RWPE1 (cell line): ENCODE measurements at regions not wholly inside any gene's neighbourhood (a gene's known extent, or its start where the extent isn't known, plus 50 kb on each side); places are given as distances from the start of the nearest gene placed in this dataset.

Experiments
- CTCF ChIA-PET: fragments of 350-600 bp; sonication (Branson Sonifier 250); formaldehyde crosslinking; extraction: SDS; loops from one replicate; lab custom pipeline; 2021; lab: Yijun Ruan, JAX
- POLR2A ChIA-PET: fragments of 400-600 bp; formaldehyde crosslinking; extraction: SDS; loops from one replicate; lab custom pipeline; 2020; ENCODE audit warnings: antibody characterized with exemption; ENCODE audit not compliant: low non-redundant PET; lab: Yijun Ruan, JAX
- DNase-seq: peaks from one replicate; pipeline ENCODE4 v3.0.0; 2012; ENCODE audit warnings: low spot score
- H3K27ac ChIP-seq: fragments of 450-650 bp; 2 replicates; pipeline ENCODE4 v1.5.1; 2017
- CTCF ChIP-seq: fragments of 450-650 bp; conservative IDR thresholded peaks from 2 replicates; pipeline ENCODE4 v1.5.1; 2017; ENCODE audit warnings: low read depth, mild to moderate bottlenecking

GRCh38 chr15:62793752-62794144 is 248.8 kb upstream of the TPM1 start:
- H3K27ac ChIP-seq, result no peak overlapping the region
- DNase-seq, result no peak
- TF ChIP-seq CTCF, result no peak
- ChIA-PET CTCF (interaction anchor here (0.6 kb wide), 1 partner anchor 51 kb away, joined by 8 read pairs; no protein-coding TSS in a partner anchor), POLR2A (no interaction called here)

DNA sequence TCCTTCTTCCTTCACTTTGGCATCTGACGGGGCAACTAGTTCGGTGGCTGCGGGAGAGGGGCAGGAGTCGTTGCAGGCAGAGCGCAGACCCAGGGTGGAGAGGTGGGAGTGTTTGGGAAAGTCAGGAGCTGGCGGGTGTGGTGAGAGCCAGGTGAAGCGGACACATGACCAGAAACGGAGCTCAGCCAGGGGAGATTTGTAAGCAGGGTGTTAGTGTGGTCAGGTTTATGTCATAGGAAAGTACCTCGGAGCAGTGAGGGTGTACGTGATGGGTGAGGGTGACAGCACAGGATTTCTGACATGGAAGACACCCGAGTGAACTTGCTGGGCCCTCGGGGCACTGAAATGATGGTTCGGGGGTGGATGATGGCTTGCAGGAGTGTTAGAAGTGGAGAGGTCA is 247.4 kb upstream of the TPM1 start:
- no peak for DNase-seq
- POLR2A ChIA-PET, result no interaction called here
- no peak overlapping the region for H3K27ac ChIP-seq
- TF ChIP-seq CTCF, result no peak
- CTCF ChIA-PET, result interaction anchor here (0.7 kb wide), 1 partner anchor 431 kb away, joined by 3 read pairs; no protein-coding TSS in a partner anchor

DNA sequence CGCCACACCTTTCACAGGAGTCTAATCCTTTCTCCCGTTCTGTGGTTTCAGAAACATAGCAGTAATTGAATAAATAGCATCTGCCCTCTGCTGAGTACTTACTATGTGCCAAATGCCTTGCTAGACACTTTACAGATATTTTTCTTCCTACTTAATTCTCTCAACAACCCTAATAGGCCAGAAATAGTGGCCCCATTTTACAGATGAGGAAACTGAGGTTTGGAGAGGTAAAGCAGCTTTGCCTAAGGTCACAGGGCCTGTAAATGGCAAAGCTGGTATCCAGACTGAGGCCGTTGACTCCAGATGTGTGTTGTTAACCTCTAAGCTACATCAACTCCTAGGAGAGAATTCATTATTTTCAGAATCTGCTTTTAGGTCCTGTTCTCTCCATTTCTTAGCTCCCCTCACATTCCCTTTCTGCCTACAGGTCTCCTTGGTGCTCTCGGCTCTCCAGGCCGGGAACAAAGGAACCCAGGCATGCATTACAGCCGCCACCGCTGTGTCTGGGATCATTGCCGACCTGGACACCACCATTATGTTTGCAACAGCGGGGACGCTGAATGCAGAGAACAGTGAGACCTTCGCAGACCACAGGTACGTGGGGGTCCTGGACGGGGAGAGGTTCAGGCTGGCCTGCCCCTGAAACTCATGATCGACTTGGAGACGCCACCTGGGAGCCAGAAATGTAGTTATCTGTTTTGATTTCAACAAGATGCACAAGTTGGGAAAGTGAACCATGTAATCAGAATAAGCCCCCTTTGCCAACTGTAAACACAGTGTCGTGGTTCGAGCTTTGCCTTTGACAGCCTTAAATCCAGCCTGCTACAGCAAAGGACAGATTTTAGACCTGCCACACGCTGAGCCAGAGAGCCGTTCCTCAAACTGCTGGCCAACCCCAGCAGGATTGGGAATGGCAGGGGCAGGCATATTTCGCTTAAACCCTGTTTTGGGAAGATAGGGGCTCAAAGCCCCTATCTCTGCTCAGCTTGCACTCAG is 246.5 kb upstream of the TPM1 start:
- no peak overlapping the region for H3K27ac ChIP-seq
- DNase-seq, result no peak
- no peak for TF ChIP-seq CTCF
- ChIA-PET CTCF (no interaction called here), POLR2A (no interaction called here)

GRCh38 chr15:62797171-62797570 is 245.4 kb upstream of the TPM1 start:
- POLR2A ChIA-PET, result no interaction called here
- CTCF ChIA-PET, result no interaction called here
- no peak for DNase-seq
- H3K27ac ChIP-seq, result no peak overlapping the region
- no peak for TF ChIP-seq CTCF

- DNase-seq, result no peak
- ChIA-PET POLR2A (no interaction called here), CTCF (interaction anchor here (0.7 kb wide), 1 partner anchor 172 kb away, joined by 3 read pairs; no protein-coding TSS in a partner anchor)
- H3K27ac ChIP-seq, result no peak overlapping the region
- no peak for TF ChIP-seq CTCF
Measured at GRCh38 chr15:62798536-62798935, 244.0 kb upstream of the TPM1 start.

DNA sequence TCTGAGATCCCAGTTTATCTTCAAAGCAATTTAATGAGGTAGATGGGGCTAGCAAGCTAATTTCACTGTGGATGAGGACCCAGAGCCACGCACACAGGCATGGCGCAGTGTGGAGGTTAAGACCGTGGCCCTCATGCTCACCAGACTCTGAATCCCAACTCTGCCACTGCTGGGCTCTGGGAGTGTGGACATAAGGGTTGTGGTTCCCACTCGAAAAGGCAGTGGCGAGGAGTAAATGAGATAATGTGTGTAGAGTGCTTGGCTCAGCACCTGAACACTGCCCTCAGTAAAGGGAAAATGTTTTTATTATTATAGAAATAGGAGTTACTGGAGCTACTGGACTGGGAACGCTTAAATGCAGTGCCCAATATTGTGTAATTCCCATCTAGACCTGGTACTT is 243.5 kb upstream of the TPM1 start:
- no peak for TF ChIP-seq CTCF
- H3K27ac ChIP-seq, result no peak overlapping the region
- POLR2A ChIA-PET, result interaction anchor here (0.6 kb wide), 1 partner anchor 36 kb away, joined by 4 read pairs; no protein-coding TSS in a partner anchor
- CTCF ChIA-PET, result interaction anchor here (0.6 to 0.7 kb wide), 3 partner anchors 100 to 172 kb away, joined by 3 to 4 read pairs (median 3); no protein-coding TSS in a partner anchor
- no peak for DNase-seq
